ENCODE measurements at regions not wholly inside any gene's neighbourhood (a gene's known extent, or its start where the extent isn't known, plus 50 kb on each side); places are given as distances from the start of the nearest gene placed in this dataset.

DNA sequence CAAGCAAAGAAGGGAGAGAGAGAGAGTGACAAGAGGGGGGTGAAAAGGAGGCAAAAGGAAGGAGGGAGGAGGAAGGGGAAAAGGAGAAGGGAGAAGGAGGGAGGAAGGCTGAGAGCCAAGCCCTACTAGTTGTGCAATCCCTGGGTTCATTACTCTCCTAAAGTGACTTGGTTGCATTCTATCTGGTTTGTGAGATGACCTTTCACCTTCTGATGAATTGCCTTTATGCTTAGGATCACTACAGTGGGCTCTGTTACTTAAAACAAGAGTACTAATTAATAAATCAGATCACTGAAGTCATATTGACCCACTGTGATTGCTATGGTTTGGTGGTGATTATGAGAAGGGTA lies 144.9 kb downstream of the KIF20B start:
- H3K9me3 ChIP-seq (ENCODE audit: control insufficient read depth in 4 of 4, low read length in 3 of 4), result no peaks in the 10 kb centered on the region
- no peaks in the 10 kb centered on the region for H3K36me3 ChIP-seq (ENCODE audit: control insufficient read depth in 4 of 4, insufficient read depth in 3 of 4, low read depth in 1 of 4, low read length in 3 of 4)
- no peak overlapping the region for H3K4me3 ChIP-seq (ENCODE audit: low read depth in 1 of 3, low read length in 3 of 3)
- H3K9ac ChIP-seq (ENCODE audit: low read depth in 1 of 2, low read length in 2 of 2), result no peak overlapping the region
- no peak overlapping the region for H3K27ac ChIP-seq (ENCODE audit: low read depth in 1 of 2, low read length in 2 of 2)
- TF ChIP-seq, protein P1, sequence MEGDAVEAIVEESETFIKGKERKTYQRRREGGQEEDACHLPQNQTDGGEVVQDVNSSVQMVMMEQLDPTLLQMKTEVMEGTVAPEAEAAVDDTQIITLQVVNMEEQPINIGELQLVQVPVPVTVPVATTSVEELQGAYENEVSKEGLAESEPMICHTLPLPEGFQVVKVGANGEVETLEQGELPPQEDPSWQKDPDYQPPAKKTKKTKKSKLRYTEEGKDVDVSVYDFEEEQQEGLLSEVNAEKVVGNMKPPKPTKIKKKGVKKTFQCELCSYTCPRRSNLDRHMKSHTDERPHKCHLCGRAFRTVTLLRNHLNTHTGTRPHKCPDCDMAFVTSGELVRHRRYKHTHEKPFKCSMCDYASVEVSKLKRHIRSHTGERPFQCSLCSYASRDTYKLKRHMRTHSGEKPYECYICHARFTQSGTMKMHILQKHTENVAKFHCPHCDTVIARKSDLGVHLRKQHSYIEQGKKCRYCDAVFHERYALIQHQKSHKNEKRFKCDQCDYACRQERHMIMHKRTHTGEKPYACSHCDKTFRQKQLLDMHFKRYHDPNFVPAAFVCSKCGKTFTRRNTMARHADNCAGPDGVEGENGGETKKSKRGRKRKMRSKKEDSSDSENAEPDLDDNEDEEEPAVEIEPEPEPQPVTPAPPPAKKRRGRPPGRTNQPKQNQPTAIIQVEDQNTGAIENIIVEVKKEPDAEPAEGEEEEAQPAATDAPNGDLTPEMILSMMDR (IDR thresholded peaks at IDR 0.05; ENCODE audit: low read depth, low read length, missing input control), result no peak
- no peak for TF ChIP-seq RXRA (IDR thresholded peaks at IDR 0.05)
- no peak for TF ChIP-seq JUND (IDR thresholded peaks at IDR 0.05)
- TF ChIP-seq FOXA2 (IDR thresholded peaks at IDR 0.05), result no peak
- no peak for TF ChIP-seq NR2F2 (IDR thresholded peaks at IDR 0.05)
- TF ChIP-seq FOXA1 (IDR thresholded peaks at IDR 0.05), result no peak
- TF ChIP-seq HNF4G (IDR thresholded peaks at IDR 0.05), result no peak
- TF ChIP-seq YY1 (IDR thresholded peaks at IDR 0.05), result no peak
- no peak for TF ChIP-seq GABPA (IDR thresholded peaks at IDR 0.05 in 1 of 2, conservative IDR thresholded peaks at IDR 0.05 in 1 of 2)
- TF ChIP-seq, protein P2, sequence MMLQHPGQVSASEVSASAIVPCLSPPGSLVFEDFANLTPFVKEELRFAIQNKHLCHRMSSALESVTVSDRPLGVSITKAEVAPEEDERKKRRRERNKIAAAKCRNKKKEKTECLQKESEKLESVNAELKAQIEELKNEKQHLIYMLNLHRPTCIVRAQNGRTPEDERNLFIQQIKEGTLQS (IDR thresholded peaks at IDR 0.05), result no peak
- no peak for TF ChIP-seq RAD21 (IDR thresholded peaks at IDR 0.05)
- TF ChIP-seq, protein P3, sequence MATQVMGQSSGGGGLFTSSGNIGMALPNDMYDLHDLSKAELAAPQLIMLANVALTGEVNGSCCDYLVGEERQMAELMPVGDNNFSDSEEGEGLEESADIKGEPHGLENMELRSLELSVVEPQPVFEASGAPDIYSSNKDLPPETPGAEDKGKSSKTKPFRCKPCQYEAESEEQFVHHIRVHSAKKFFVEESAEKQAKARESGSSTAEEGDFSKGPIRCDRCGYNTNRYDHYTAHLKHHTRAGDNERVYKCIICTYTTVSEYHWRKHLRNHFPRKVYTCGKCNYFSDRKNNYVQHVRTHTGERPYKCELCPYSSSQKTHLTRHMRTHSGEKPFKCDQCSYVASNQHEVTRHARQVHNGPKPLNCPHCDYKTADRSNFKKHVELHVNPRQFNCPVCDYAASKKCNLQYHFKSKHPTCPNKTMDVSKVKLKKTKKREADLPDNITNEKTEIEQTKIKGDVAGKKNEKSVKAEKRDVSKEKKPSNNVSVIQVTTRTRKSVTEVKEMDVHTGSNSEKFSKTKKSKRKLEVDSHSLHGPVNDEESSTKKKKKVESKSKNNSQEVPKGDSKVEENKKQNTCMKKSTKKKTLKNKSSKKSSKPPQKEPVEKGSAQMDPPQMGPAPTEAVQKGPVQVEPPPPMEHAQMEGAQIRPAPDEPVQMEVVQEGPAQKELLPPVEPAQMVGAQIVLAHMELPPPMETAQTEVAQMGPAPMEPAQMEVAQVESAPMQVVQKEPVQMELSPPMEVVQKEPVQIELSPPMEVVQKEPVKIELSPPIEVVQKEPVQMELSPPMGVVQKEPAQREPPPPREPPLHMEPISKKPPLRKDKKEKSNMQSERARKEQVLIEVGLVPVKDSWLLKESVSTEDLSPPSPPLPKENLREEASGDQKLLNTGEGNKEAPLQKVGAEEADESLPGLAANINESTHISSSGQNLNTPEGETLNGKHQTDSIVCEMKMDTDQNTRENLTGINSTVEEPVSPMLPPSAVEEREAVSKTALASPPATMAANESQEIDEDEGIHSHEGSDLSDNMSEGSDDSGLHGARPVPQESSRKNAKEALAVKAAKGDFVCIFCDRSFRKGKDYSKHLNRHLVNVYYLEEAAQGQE (IDR thresholded peaks at IDR 0.05), result no peak
- H3K4me1 ChIP-seq (ENCODE audit: control insufficient read depth in 4 of 4, insufficient read depth in 4 of 4, low read length in 3 of 4), result no peaks in the 10 kb centered on the region
- DNase-seq (ENCODE audit: low spot score), result no peak
- no peaks in the 10 kb centered on the region for H3K27me3 ChIP-seq (ENCODE audit: control insufficient read depth in 4 of 4, insufficient read depth in 4 of 4, low read length in 3 of 4)

DNA sequence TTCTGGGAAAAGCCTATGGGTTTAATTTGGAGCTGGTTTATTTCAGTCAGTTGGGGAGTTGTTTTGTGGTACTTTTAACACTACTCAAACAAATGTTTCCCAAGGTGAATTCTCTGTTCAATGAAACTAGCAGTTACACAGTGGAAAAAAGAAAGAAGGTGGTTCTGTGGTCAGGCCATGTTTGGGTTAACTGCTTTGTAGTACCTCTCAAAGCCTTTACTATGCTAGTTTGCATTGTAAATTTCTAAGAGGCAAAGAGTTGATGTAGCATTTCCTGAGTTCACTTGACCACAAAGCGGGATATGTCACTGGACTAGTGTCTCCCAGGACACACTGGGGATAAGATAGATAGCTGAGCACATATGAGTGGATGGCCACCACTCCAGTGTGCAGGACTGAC lies 145.4 kb downstream of the KIF20B start:
- Histone ChIP-seq H3K4me1 (ENCODE audit: control insufficient read depth in 4 of 4, insufficient read depth in 4 of 4, low read length in 3 of 4) (no peaks in the 10 kb centered on the region), H3K4me3 (ENCODE audit: low read depth in 1 of 3, low read length in 3 of 3) (no peak overlapping the region), H3K36me3 (ENCODE audit: control insufficient read depth in 4 of 4, insufficient read depth in 3 of 4, low read depth in 1 of 4, low read length in 3 of 4) (no peaks in the 10 kb centered on the region), H3K9ac (ENCODE audit: low read depth in 1 of 2, low read length in 2 of 2) (no peak overlapping the region), H3K27ac (ENCODE audit: low read depth in 1 of 2, low read length in 2 of 2) (no peak overlapping the region), H3K9me3 (ENCODE audit: control insufficient read depth in 4 of 4, low read length in 3 of 4) (no peaks in the 10 kb centered on the region), H3K27me3 (ENCODE audit: control insufficient read depth in 4 of 4, insufficient read depth in 4 of 4, low read length in 3 of 4) (no peaks in the 10 kb centered on the region)
- DNase-seq (ENCODE audit: low spot score), result no peak
- 93% methylated on average over 1 of the region's 1 CpG for WGBS
- TF ChIP-seq EGR1 (IDR thresholded peaks at IDR 0.05; ENCODE audit: low read depth in 2 of 2) (no peak), FOXA2 (IDR thresholded peaks at IDR 0.05) (no peak), RXRA (IDR thresholded peaks at IDR 0.05) (no peak), RAD21 (IDR thresholded peaks at IDR 0.05) (no peak), YY1 (IDR thresholded peaks at IDR 0.05) (no peak), TAF1 (conservative IDR thresholded peaks at IDR 0.05) (no peak), JUND (IDR thresholded peaks at IDR 0.05) (no peak), FOXA1 (IDR thresholded peaks at IDR 0.05) (no peak), HNF4G (IDR thresholded peaks at IDR 0.05) (no peak), SP1 (IDR thresholded peaks at IDR 0.05) (no peak)
- TF ChIP-seq, protein P2 (IDR thresholded peaks at IDR 0.05), result no peak
- TF ChIP-seq, protein P1 (IDR thresholded peaks at IDR 0.05; ENCODE audit: low read depth, low read length, missing input control), result no peak
- TF ChIP-seq, protein P4, sequence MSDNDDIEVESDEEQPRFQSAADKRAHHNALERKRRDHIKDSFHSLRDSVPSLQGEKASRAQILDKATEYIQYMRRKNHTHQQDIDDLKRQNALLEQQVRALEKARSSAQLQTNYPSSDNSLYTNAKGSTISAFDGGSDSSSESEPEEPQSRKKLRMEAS (IDR thresholded peaks at IDR 0.05), result no peak
- TF ChIP-seq, protein P5, sequence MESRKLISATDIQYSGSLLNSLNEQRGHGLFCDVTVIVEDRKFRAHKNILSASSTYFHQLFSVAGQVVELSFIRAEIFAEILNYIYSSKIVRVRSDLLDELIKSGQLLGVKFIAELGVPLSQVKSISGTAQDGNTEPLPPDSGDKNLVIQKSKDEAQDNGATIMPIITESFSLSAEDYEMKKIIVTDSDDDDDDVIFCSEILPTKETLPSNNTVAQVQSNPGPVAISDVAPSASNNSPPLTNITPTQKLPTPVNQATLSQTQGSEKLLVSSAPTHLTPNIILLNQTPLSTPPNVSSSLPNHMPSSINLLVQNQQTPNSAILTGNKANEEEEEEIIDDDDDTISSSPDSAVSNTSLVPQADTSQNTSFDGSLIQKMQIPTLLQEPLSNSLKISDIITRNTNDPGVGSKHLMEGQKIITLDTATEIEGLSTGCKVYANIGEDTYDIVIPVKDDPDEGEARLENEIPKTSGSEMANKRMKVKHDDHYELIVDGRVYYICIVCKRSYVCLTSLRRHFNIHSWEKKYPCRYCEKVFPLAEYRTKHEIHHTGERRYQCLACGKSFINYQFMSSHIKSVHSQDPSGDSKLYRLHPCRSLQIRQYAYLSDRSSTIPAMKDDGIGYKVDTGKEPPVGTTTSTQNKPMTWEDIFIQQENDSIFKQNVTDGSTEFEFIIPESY (IDR thresholded peaks at IDR 0.05), result no peak
- TF ChIP-seq, protein P3 (IDR thresholded peaks at IDR 0.05), result no peak
